Adrenal gland (tissue), 9 donors: ENCODE measurements at regions not wholly inside any gene's neighbourhood (a gene's known extent, or its start where the extent isn't known, plus 50 kb on each side); places are given as distances from the start of the nearest gene placed in this dataset.

ENCODE experiments used
- DNase-seq, 7 donors: peaks; one replicate each; pipeline ENCODE4 v3.0.0-alpha.2; 2019 to 2020
- H3K27ac ChIP-seq, 5 donors: fragments of 200-600 bp; sonication (generic) in 4 of 5; 1 replicate in 3 of 5; 2 replicates in 2 of 5; pipeline versions ENCODE4 v1.5.1 to v1.8.0; 2016 to 2020; ENCODE audit warnings: mild to moderate bottlenecking in 1 of 5
- H3K27me3 ChIP-seq: fragments of 200-600 bp; 2 replicates; pipeline ENCODE4 v1.8.0; 2021
- H3K36me3 ChIP-seq, 2 donors: fragments of 200-600 bp; replicated peaks in 1 of 2; 1 replicate in 1 of 2; 2 replicates in 1 of 2; pipeline versions ENCODE4 v1.5.1 to v1.8.0; 2018 to 2022
- H3K4me1 ChIP-seq, 2 donors: fragments of 200-600 bp; replicated peaks in 1 of 2; 1 replicate in 1 of 2; 2 replicates in 1 of 2; pipeline versions ENCODE4 v1.5.1 to v1.8.0; 2018 to 2021
- H3K4me3 ChIP-seq, 4 donors: fragments of 200-600 bp; sonication (generic) in 3 of 4; one replicate each; pipeline ENCODE4 v1.5.1; 2016 to 2018
- H3K9me3 ChIP-seq, 3 donors: fragments of 200-600 bp; sonication (generic) in 1 of 3; replicated peaks in 1 of 3; 1 replicate in 2 of 3; 2 replicates in 1 of 3; pipeline versions ENCODE4 v1.5.1 to v1.8.0; 2016 to 2021
- POLR2A ChIP-seq, 2 donors: fragments of 450-650 bp; IDR thresholded peaks; one replicate each; pipeline ENCODE4 v1.6.1; 2017; ENCODE audit warnings: antibody characterized with exemption in 2 of 2, mild to moderate bottlenecking in 2 of 2, moderate library complexity in 1 of 2
- WGBS, 4 donors: extraction: QIAGEN DNeasy Blood & Tissue Kit in 2 of 4; methylation state at CpG; one replicate each; pipeline versions ENCODE4 v1.1.5 to v1.1.7; 2013 to 2017; 5-methylcytosine and 5-hydroxymethylcytosine counted together
- intact Hi-C, 2 donors: fragments of 100-400 bp; cut with DNase I; formaldehyde crosslinking; loops; one replicate each; pipeline versions ENCODE4 v1.14.1 to v1.15.0; 2022 to 2023
- TF ChIP-seq, protein P1 (sequence below), 6 experiments: fragments of 450-650 bp in 4 of 6; fragments of 200-600 bp in 2 of 6; sonication (generic) in 1 of 6; IDR thresholded peaks; 1 replicate in 5 of 6; 2 replicates in 1 of 6; pipeline versions ENCODE4 v1.5.1 to v1.8.0; 2016 to 2021; ENCODE audit warnings: antibody characterized with exemption in 6 of 6, mild to moderate bottlenecking in 2 of 6, moderate library complexity in 1 of 6
- donor health status: healthy with polysubstance abuse.
- donor health status: Bipolar disorder and iron deficiency.
- donor health status: DM: yes; HTN: yes; CAD: no.
- donor health status: DM: no; HTN: no; CAD: no.
- donor health status: DM: no; HTN: no; CAD: no.

DNA sequence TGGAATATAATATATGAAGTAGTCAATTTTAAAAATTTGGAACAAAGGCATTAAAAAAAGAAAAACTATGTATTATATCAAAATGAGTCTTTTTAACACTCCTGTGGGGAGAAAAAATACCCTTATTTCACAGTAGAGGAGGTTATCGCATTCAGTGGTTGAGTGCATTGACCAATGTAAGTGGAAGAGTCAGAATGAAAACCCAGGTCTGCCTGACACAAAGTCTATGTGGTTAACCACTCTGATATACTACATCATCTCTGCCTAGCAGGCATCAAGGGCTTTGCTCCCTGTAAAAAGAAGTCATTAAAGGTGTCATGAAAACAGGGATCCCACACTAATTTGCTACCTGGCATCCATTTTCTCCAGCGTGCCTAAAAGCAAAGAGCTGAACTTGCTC lies 417.2 kb upstream of the C9orf72 start:
- TF ChIP-seq, protein P1, sequence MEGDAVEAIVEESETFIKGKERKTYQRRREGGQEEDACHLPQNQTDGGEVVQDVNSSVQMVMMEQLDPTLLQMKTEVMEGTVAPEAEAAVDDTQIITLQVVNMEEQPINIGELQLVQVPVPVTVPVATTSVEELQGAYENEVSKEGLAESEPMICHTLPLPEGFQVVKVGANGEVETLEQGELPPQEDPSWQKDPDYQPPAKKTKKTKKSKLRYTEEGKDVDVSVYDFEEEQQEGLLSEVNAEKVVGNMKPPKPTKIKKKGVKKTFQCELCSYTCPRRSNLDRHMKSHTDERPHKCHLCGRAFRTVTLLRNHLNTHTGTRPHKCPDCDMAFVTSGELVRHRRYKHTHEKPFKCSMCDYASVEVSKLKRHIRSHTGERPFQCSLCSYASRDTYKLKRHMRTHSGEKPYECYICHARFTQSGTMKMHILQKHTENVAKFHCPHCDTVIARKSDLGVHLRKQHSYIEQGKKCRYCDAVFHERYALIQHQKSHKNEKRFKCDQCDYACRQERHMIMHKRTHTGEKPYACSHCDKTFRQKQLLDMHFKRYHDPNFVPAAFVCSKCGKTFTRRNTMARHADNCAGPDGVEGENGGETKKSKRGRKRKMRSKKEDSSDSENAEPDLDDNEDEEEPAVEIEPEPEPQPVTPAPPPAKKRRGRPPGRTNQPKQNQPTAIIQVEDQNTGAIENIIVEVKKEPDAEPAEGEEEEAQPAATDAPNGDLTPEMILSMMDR (IDR thresholded peaks at IDR 0.05) = no peak
- no peak for TF ChIP-seq POLR2A (IDR thresholded peaks at IDR 0.05)
- Histone ChIP-seq H3K4me3 (no peak overlapping the region), H3K27me3 (peaks cover 4% of the 10 kb centered on the region), H3K27ac (no peak overlapping the region), H3K36me3 (no peaks in the 10 kb centered on the region), H3K9me3 (no peaks in the 10 kb centered on the region), H3K4me1 (no peaks in the 10 kb centered on the region)
- no peak for DNase-seq
- intact Hi-C loops = no loop called here
- WGBS, 4 donors = 69 to 88% (median 84%) methylated on average over 2 of the region's 2 CpGs

DNA sequence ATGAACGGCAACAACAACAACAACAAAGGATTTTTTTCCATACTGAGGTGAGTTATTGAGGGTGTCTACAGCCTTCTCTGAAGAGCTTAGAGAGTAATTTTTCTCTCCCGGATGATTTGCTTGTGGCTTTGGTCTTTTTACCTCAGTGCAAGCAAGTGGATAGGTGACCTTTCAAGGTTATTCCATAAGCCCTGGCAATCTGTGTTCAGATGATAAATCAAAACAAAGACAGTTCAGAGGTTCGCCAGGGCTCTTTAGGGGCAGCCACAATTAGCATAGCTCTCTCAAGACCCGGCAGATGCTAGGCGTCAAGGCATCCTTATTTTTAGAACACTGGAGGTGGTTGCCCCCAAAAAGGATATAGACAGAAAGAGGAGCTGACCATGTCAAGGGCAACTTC lies 417.9 kb upstream of the C9orf72 start:
- Histone ChIP-seq H3K27me3 (peaks cover 4% of the 10 kb centered on the region), H3K9me3 (no peaks in the 10 kb centered on the region), H3K4me1 (no peaks in the 10 kb centered on the region), H3K36me3 (no peaks in the 10 kb centered on the region), H3K4me3 (no peak overlapping the region), H3K27ac (no peak overlapping the region)
- no peak for DNase-seq
- whole genome bisulfite sequencing, 4 donors = 24 to 35% (median 35%) methylated on average over 5 of the region's 5 CpGs
- intact Hi-C loops = no loop called here
- TF ChIP-seq POLR2A (IDR thresholded peaks at IDR 0.05) = no peak
- TF ChIP-seq, protein P1 (IDR thresholded peaks at IDR 0.05) = no peak

DNA sequence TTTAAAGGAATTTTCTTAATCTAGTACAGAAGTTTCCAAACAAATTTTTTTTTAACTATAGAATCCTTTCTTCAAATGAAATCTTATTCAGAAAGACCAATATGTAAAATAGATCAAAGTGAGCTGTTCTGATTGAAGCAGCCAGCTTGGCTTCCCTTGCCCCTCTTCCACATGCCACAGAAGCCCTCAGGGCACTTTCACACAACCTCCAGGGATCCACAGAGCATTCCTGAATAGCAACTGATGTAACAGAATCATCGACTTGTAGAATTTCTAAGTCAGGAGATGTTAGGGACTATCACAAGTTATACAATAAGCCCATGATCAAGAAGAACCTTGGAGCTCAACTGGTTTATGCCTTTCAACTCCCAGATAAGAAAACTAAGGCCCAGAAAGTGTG lies 427.8 kb upstream of the C9orf72 start:
- intact Hi-C loops = no loop called here
- no peak for DNase-seq
- Histone ChIP-seq H3K36me3 (no peaks in the 10 kb centered on the region), H3K27me3 (no peaks in the 10 kb centered on the region), H3K9me3 (no peaks in the 10 kb centered on the region), H3K4me3 (no peak overlapping the region), H3K27ac (no peak overlapping the region), H3K4me1 (no peaks in the 10 kb centered on the region)
- WGBS, 4 donors = 40 to 67% (median 65%) methylated on average over 1 of the region's 1 CpG
- TF ChIP-seq POLR2A (IDR thresholded peaks at IDR 0.05) = no peak
- TF ChIP-seq, protein P1 (IDR thresholded peaks at IDR 0.05) = no peak

DNA sequence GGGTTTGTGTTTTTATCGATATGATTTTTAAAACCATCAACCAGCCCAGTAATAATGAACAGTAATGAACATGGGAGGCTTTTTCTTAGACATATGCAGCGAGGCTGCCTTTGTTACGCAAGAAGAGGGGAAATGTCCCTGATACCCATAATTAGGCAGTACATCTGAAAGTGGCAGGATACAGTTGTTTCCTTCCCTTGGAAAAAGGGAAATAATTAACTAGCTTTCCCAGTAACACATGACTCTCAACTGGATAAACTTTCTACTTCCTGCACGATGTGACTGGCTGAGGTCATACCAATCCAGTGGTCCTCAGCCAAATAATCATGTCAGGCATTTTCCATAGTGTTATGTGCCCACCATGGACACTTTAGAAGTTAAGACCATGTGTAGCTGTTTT lies 431.6 kb upstream of the C9orf72 start:
- Histone ChIP-seq H3K27me3 (no peaks in the 10 kb centered on the region), H3K9me3 (no peaks in the 10 kb centered on the region), H3K4me3 (no peak overlapping the region), H3K4me1 (no peaks in the 10 kb centered on the region), H3K27ac (no peak overlapping the region), H3K36me3 (no peaks in the 10 kb centered on the region)
- intact Hi-C loops = no loop called here
- WGBS, 4 donors = 68 to 74% (median 71%) methylated on average over 4 of the region's 4 CpGs
- DNase-seq = no peak
- TF ChIP-seq, protein P1 (IDR thresholded peaks at IDR 0.05) = no peak
- TF ChIP-seq POLR2A (IDR thresholded peaks at IDR 0.05) = no peak
